H9 (cell line): ENCODE measurements at regions not wholly inside any gene's neighbourhood (a gene's known extent, or its start where the extent isn't known, plus 50 kb on each side); places are given as distances from the start of the nearest gene placed in this dataset.

Experiments used
- DNase-seq: peaks from one replicate; pipeline ENCODE4 v3.0.0-alpha.2; 2017
- H2AFZ ChIP-seq: one replicate; pipeline ENCODE4 v1.6.1; 2013; ENCODE audit warnings: mild to moderate bottlenecking, low read length, control low read depth, moderate library complexity
- H2AK5ac ChIP-seq: 2 replicates; pipeline ENCODE4 v1.6.1; 2013; ENCODE audit warnings: low read length, control low read depth, mixed read lengths; ENCODE audit not compliant: insufficient read length
- H2BK120ac ChIP-seq: one replicate; pipeline ENCODE4 v1.6.1; 2013; ENCODE audit warnings: low read depth, mild to moderate bottlenecking, low read length, control low read depth, inconsistent platforms; ENCODE audit not compliant: poor library complexity, severe bottlenecking
- H2BK12ac ChIP-seq: 2 replicates; pipeline ENCODE4 v1.6.1; 2013; ENCODE audit warnings: low read length, control low read depth, mixed read lengths, low read depth; ENCODE audit not compliant: insufficient read length
- H2BK15ac ChIP-seq: 2 replicates; pipeline ENCODE4 v1.6.1; 2013; ENCODE audit warnings: low read depth, low read length, control low read depth
- H2BK20ac ChIP-seq: one replicate; pipeline ENCODE4 v1.6.1; 2013; ENCODE audit warnings: low read depth, mild to moderate bottlenecking, low read length, control low read depth, inconsistent platforms; ENCODE audit not compliant: poor library complexity, severe bottlenecking
- H2BK5ac ChIP-seq: 2 replicates; pipeline ENCODE4 v1.6.1; 2013; ENCODE audit warnings: low read length, control low read depth, mixed read lengths; ENCODE audit not compliant: insufficient read length
- H3K14ac ChIP-seq: 2 replicates; pipeline ENCODE4 v1.6.1; 2013; ENCODE audit warnings: low read length, control low read depth; ENCODE audit not compliant: insufficient read depth
- H3K18ac ChIP-seq: 2 replicates; pipeline ENCODE4 v1.6.1; 2013; ENCODE audit warnings: low read depth, mild to moderate bottlenecking, mixed read lengths, low read length, control low read depth; ENCODE audit not compliant: insufficient read length
- H3K23ac ChIP-seq: 2 replicates; pipeline ENCODE4 v1.6.1; 2013; ENCODE audit warnings: low read length, control low read depth, mixed read lengths, low read depth; ENCODE audit not compliant: insufficient read length
- H3K23me2 ChIP-seq: 2 replicates; pipeline ENCODE4 v1.6.1; 2013; ENCODE audit warnings: low read depth, mild to moderate bottlenecking, mixed read lengths, low read length, control low read depth; ENCODE audit not compliant: insufficient read length, poor library complexity, severe bottlenecking
- H3K27ac ChIP-seq: 2 replicates; pipeline ENCODE4 v1.5.1; 2013; ENCODE audit warnings: low read length, control low read depth, mixed read lengths, low read depth; ENCODE audit not compliant: insufficient read length
- H3K27me3 ChIP-seq: 2 replicates; pipeline ENCODE4 v1.6.1; 2013; ENCODE audit warnings: low read length, control low read depth, inconsistent platforms; ENCODE audit not compliant: insufficient read depth
- H3K4ac ChIP-seq: 2 replicates; pipeline ENCODE4 v1.6.1; 2013; ENCODE audit warnings: low read depth, mild to moderate bottlenecking, control low read depth, inconsistent platforms, low read length, moderate library complexity
- H3K4me1 ChIP-seq: 2 replicates; pipeline ENCODE4 v1.6.1; 2013; ENCODE audit warnings: low read length, control low read depth, inconsistent platforms; ENCODE audit not compliant: insufficient read depth
- H3K4me2 ChIP-seq: 2 replicates; pipeline ENCODE4 v1.6.1; 2013; ENCODE audit warnings: low read length, control low read depth, mixed read lengths; ENCODE audit not compliant: insufficient read length, insufficient read depth
- H3K56ac ChIP-seq: 2 replicates; pipeline ENCODE4 v1.6.1; 2013; ENCODE audit warnings: low read depth, mild to moderate bottlenecking, mixed read lengths, low read length, control low read depth; ENCODE audit not compliant: insufficient read length
- H3K79me1 ChIP-seq: 2 replicates; pipeline ENCODE4 v1.6.1; 2013; ENCODE audit warnings: low read depth, mild to moderate bottlenecking, moderate library complexity, low read length, control low read depth, inconsistent platforms; ENCODE audit not compliant: insufficient read depth, poor library complexity, severe bottlenecking
- H3K79me2 ChIP-seq: 2 replicates; pipeline ENCODE4 v1.6.1; 2013; ENCODE audit warnings: low read length, control low read depth, inconsistent platforms; ENCODE audit not compliant: insufficient read depth
- H3K9ac ChIP-seq: 2 replicates; pipeline ENCODE4 v1.6.1; 2013; ENCODE audit warnings: low read length, control low read depth, mixed read lengths; ENCODE audit not compliant: insufficient read length; ENCODE audit errors: extremely low read depth
- H3K9me3 ChIP-seq: one replicate; pipeline ENCODE4 v1.6.1; 2013; ENCODE audit warnings: low read depth, low read length, inconsistent platforms; ENCODE audit not compliant: control insufficient read depth
- H3T11ph ChIP-seq: one replicate; pipeline ENCODE4 v1.6.1; 2013; ENCODE audit warnings: mild to moderate bottlenecking, low read length, control low read depth, inconsistent platforms
- H4K20me1 ChIP-seq: one replicate; pipeline ENCODE4 v1.6.1; 2013; ENCODE audit not compliant: control insufficient read depth, insufficient read length, insufficient read depth
- H4K5ac ChIP-seq: 2 replicates; pipeline ENCODE4 v1.6.1; 2013; ENCODE audit warnings: low read depth, mild to moderate bottlenecking, mixed read lengths, low read length, control low read depth; ENCODE audit not compliant: insufficient read length
- H4K8ac ChIP-seq: replicated peaks from 2 replicates; pipeline ENCODE4 v1.6.1; 2013; ENCODE audit warnings: low read length, control low read depth, mixed read lengths, low read depth; ENCODE audit not compliant: insufficient read length
- H4K91ac ChIP-seq: 2 replicates; pipeline ENCODE4 v1.6.1; 2013; ENCODE audit warnings: low read depth, mild to moderate bottlenecking, moderate library complexity, mixed read lengths, low read length, control low read depth; ENCODE audit not compliant: insufficient read length
- H3K27ac Mint-ChIP-seq, 3 experiments: 2 replicates in 2 of 3; 3 replicates in 1 of 3; pipeline ENCODE4 v1.8.0; 2020 to 2021; ENCODE audit warnings: mixed read lengths in 3 of 3, mild to moderate bottlenecking in 1 of 3, moderate library complexity in 1 of 3
- H3K27me3 Mint-ChIP-seq: 2 replicates; pipeline ENCODE4 v1.8.0; 2021; ENCODE audit warnings: low read depth, mild to moderate bottlenecking, moderate library complexity, mixed read lengths
- H3K36me3 Mint-ChIP-seq, 3 experiments: 2 replicates in 2 of 3; 3 replicates in 1 of 3; pipeline ENCODE4 v1.8.0; 2020 to 2021; ENCODE audit warnings: low read depth in 3 of 3, mixed read lengths in 3 of 3; ENCODE audit not compliant: insufficient read depth in 1 of 3
- H3K4me1 Mint-ChIP-seq, 2 experiments: 2 replicates each; pipeline ENCODE4 v1.8.0; 2020; ENCODE audit warnings: mixed read lengths in 2 of 2
- H3K4me3 Mint-ChIP-seq, 2 experiments: 2 replicates in 1 of 2; 3 replicates in 1 of 2; pipeline ENCODE4 v1.8.0; 2020 to 2021; ENCODE audit warnings: mild to moderate bottlenecking in 2 of 2, mixed read lengths in 2 of 2, moderate library complexity in 1 of 2
- H3K9me3 Mint-ChIP-seq, 2 experiments: 2 replicates in 1 of 2; 3 replicates in 1 of 2; pipeline ENCODE4 v1.8.0; 2020; ENCODE audit warnings: mild to moderate bottlenecking in 2 of 2, mixed read lengths in 2 of 2, moderate library complexity in 1 of 2
- WGBS: extraction: QIAGEN DNeasy Blood & Tissue Kit; methylation state at CpG from one replicate; pipeline ENCODE4 v1.1.7; 2013; ENCODE audit warnings: missing lambda C conversion rate, low lambda C conversion rate, mixed read lengths; ENCODE audit not compliant: insufficient read length; ENCODE audit errors: extremely low coverage; 5-methylcytosine and 5-hydroxymethylcytosine counted together
- TF ChIP-seq, protein P1 (sequence below): fragments of 200-600 bp; sonication (generic); conservative IDR thresholded peaks from 3 replicates; pipeline ENCODE4 v1.8.0; 2021; ENCODE audit warnings: antibody characterized with exemption, mild to moderate bottlenecking

DNA sequence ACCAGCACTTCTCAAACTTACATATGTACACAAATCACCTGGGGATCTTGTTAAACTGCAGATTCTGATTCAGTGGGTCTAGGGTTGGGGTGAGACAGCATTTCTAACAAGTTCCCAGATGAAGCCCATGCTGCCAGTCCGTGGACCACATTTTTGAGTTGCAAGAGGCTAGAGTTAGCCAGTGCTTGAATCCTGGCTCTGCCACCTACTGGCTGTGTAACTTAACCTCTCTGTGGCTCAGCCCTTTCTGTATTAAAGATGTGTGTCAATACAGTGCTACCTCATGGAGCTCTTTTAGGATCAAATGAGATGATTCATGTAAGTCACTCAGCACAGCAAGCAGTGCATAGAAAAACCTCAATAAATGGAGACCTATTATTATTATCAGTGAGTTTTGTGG, 90.2 kb upstream of the ISX start:
- Histone ChIP-seq H2AFZ (no peak overlapping the region), H3K14ac (no peak overlapping the region), H2AK5ac (no peak overlapping the region), H3K18ac (no peak overlapping the region), H3K4ac (no peak overlapping the region), H3K79me1 (no peaks in the 10 kb centered on the region), H2BK20ac (no peak overlapping the region), H4K8ac (no peak overlapping the region), H3K79me2 (no peaks in the 10 kb centered on the region), H3K9ac (no peak overlapping the region), H3K9me3 (no peaks in the 10 kb centered on the region), H2BK15ac (no peak overlapping the region), H3K4me1 (peaks cover 11% of the 10 kb centered on the region; the same call in 1 of the 2 replicates), H3K27ac (no peak overlapping the region), H3K4me2 (no peak overlapping the region), H2BK5ac (no peak overlapping the region), H4K91ac (no peak overlapping the region), H4K5ac (no peak overlapping the region), H2BK12ac (no peak overlapping the region), H3K27me3 (no peaks in the 10 kb centered on the region), H2BK120ac (no peak overlapping the region), H3K23ac (no peak overlapping the region), H3K56ac (no peak overlapping the region), H4K20me1 (no peaks in the 10 kb centered on the region), H3K23me2 (no peaks in the 10 kb centered on the region), H3T11ph (no peak overlapping the region)
- H3K36me3 Mint-ChIP-seq: peaks cover 0 to 6% (median 2%) of the 10 kb centered on the region in 3 experiments; a peak in 5 of 7 replicates
- DNase-seq: peak; percentile 44
- H3K4me3 Mint-ChIP-seq: no peak overlapping the region
- TF ChIP-seq, protein P1, sequence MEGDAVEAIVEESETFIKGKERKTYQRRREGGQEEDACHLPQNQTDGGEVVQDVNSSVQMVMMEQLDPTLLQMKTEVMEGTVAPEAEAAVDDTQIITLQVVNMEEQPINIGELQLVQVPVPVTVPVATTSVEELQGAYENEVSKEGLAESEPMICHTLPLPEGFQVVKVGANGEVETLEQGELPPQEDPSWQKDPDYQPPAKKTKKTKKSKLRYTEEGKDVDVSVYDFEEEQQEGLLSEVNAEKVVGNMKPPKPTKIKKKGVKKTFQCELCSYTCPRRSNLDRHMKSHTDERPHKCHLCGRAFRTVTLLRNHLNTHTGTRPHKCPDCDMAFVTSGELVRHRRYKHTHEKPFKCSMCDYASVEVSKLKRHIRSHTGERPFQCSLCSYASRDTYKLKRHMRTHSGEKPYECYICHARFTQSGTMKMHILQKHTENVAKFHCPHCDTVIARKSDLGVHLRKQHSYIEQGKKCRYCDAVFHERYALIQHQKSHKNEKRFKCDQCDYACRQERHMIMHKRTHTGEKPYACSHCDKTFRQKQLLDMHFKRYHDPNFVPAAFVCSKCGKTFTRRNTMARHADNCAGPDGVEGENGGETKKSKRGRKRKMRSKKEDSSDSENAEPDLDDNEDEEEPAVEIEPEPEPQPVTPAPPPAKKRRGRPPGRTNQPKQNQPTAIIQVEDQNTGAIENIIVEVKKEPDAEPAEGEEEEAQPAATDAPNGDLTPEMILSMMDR: peak; percentile 64
- whole genome bisulfite sequencing: no CpG with 5 or more reads among the region's 1 CpG
- H3K4me1 Mint-ChIP-seq: peaks cover 34 to 41% of the 10 kb centered on the region in 2 experiments
- H3K27me3 Mint-ChIP-seq: peaks cover 2% of the 10 kb centered on the region; the same call in 1 of the 2 replicates
- H3K9me3 Mint-ChIP-seq: peaks cover 3 to 12% of the 10 kb centered on the region in 2 experiments; a peak in 4 of 5 replicates
- H3K27ac Mint-ChIP-seq: no peak overlapping the region
